GM23338 (cell line): ENCODE measurements at regions not wholly inside any gene's neighbourhood (a gene's known extent, or its start where the extent isn't known, plus 50 kb on each side); places are given as distances from the start of the nearest gene placed in this dataset.

Source experiments
- ATAC-seq: fragments of 200-7000 bp; cut with Tn5 transposase; 3 replicates; pipeline ENCODE4 v1.9.1; 2020
- DNase-seq: peaks from one replicate; pipeline ENCODE4 v3.0.0-alpha.2; 2015; ENCODE audit warnings: low spot score
- H2AFZ ChIP-seq: fragments of 200-600 bp; sonication (generic); 2 replicates; pipeline ENCODE4 v1.8.0; 2016; ENCODE audit warnings: antibody characterized with exemption, mild to moderate bottlenecking, moderate library complexity
- H3F3A ChIP-seq: fragments of 200-600 bp; sonication (generic); replicated peaks from 2 replicates; pipeline ENCODE4 v1.8.0; 2017; ENCODE audit warnings: antibody characterized with exemption, mixed run types, low read depth
- H3K27ac ChIP-seq: fragments of 200-600 bp; sonication (generic); 2 replicates; pipeline ENCODE4 v1.6.1; 2016; ENCODE audit warnings: low read depth
- H3K27me3 ChIP-seq: fragments of 200-600 bp; sonication (generic); 2 replicates; pipeline ENCODE4 v1.8.0; 2016; ENCODE audit warnings: mild to moderate bottlenecking, mixed run types, moderate library complexity; ENCODE audit not compliant: insufficient read depth
- H3K36me3 ChIP-seq: fragments of 200-600 bp; sonication (generic); 2 replicates; pipeline ENCODE4 v1.8.0; 2016; ENCODE audit warnings: mild to moderate bottlenecking; ENCODE audit not compliant: insufficient read depth
- H3K4me1 ChIP-seq: fragments of 200-600 bp; sonication (generic); 2 replicates; pipeline ENCODE4 v1.8.0; 2016; ENCODE audit warnings: mild to moderate bottlenecking, moderate library complexity; ENCODE audit not compliant: insufficient read depth
- H3K4me2 ChIP-seq: fragments of 200-600 bp; sonication (generic); 2 replicates; pipeline ENCODE4 v1.7.1; 2017; ENCODE audit warnings: mixed run types
- H3K4me3 ChIP-seq: fragments of 200-600 bp; sonication (generic); 2 replicates; pipeline ENCODE4 v1.6.1; 2016; ENCODE audit warnings: mixed run types
- H3K79me2 ChIP-seq: fragments of 200-600 bp; sonication (generic); replicated peaks from 2 replicates; pipeline ENCODE4 v1.8.0; 2017; ENCODE audit warnings: mild to moderate bottlenecking; ENCODE audit not compliant: insufficient read depth
- H3K9me2 ChIP-seq: fragments of 200-600 bp; sonication (generic); 2 replicates; pipeline ENCODE4 v1.8.0; 2017; ENCODE audit not compliant: insufficient read depth
- H4K20me1 ChIP-seq: fragments of 200-600 bp; sonication (generic); replicated peaks from 2 replicates; pipeline ENCODE4 v1.8.0; 2017; ENCODE audit warnings: mild to moderate bottlenecking; ENCODE audit not compliant: insufficient read depth
- H3K27ac Mint-ChIP-seq: 2 replicates; pipeline ENCODE4 v1.8.0; 2020; ENCODE audit warnings: inconsistent platforms, mild to moderate bottlenecking, moderate library complexity, mixed read lengths
- H3K27me3 Mint-ChIP-seq: 3 replicates; pipeline ENCODE4 v1.8.0; 2022; ENCODE audit warnings: low read depth, mild to moderate bottlenecking, moderate library complexity, mixed read lengths, inconsistent platforms; ENCODE audit not compliant: insufficient read depth, poor library complexity
- H3K36me3 Mint-ChIP-seq: 3 replicates; pipeline ENCODE4 v1.8.0; 2021; ENCODE audit warnings: low read depth, mild to moderate bottlenecking, inconsistent platforms, moderate library complexity, mixed read lengths
- H3K4me1 Mint-ChIP-seq: 3 replicates; pipeline ENCODE4 v1.8.0; 2020; ENCODE audit warnings: mild to moderate bottlenecking, inconsistent platforms, mixed read lengths
- H3K4me3 Mint-ChIP-seq: 3 replicates; pipeline ENCODE4 v1.8.0; 2021; ENCODE audit warnings: moderate library complexity, mild to moderate bottlenecking, inconsistent platforms, mixed read lengths
- H3K9me3 Mint-ChIP-seq: 3 replicates; pipeline ENCODE4 v1.8.0; 2020; ENCODE audit warnings: moderate library complexity, mild to moderate bottlenecking, inconsistent platforms, mixed read lengths
- EZH2 ChIP-seq: fragments of 200-600 bp; sonication (generic); IDR thresholded peaks from one replicate; pipeline ENCODE4 v1.8.0; 2017; ENCODE audit warnings: antibody characterized with exemption, mild to moderate bottlenecking, low read depth; ENCODE audit not compliant: unreplicated experiment
- EZH2phosphoT487 ChIP-seq: fragments of 200-600 bp; sonication (generic); IDR thresholded peaks from one replicate; pipeline ENCODE4 v1.8.1; 2018; ENCODE audit warnings: antibody characterized with exemption; ENCODE audit not compliant: unreplicated experiment
- JUNB ChIP-seq: IDR thresholded peaks from one replicate; pipeline ENCODE4 v1.6.1; 2016; ENCODE audit warnings: antibody characterized with exemption; ENCODE audit not compliant: unreplicated experiment
- NANOG ChIP-seq: IDR thresholded peaks from 2 replicates; pipeline ENCODE4 v1.6.1; 2016; ENCODE audit warnings: antibody characterized with exemption, borderline replicate concordance
- STAT1 ChIP-seq: IDR thresholded peaks from one replicate; pipeline ENCODE4 v1.6.1; 2016; ENCODE audit warnings: antibody characterized with exemption; ENCODE audit not compliant: unreplicated experiment
- ZNF114 ChIP-seq: fragments of 250-450 bp; sonication (Bioruptor Pico); IDR thresholded peaks from 2 replicates; pipeline ENCODE4 v1.5.0; 2020; ENCODE audit warnings: mild to moderate bottlenecking, moderate library complexity
- ZNF331 ChIP-seq: fragments of 250-450 bp; sonication (Bioruptor Pico); IDR thresholded peaks from 2 replicates; pipeline ENCODE4 v1.5.0; 2020; ENCODE audit warnings: low read depth, mild to moderate bottlenecking, moderate library complexity
- TF ChIP-seq, protein P1 (sequence below): fragments of 250-450 bp; sonication (Bioruptor Pico); IDR thresholded peaks from 2 replicates; pipeline ENCODE4 v1.5.0; 2020; ENCODE audit warnings: mild to moderate bottlenecking, moderate library complexity
- TF ChIP-seq, protein P2 (sequence below), 2 experiments: fragments of 200-600 bp in 1 of 2; sonication (generic) in 1 of 2; conservative IDR thresholded peaks; 2 replicates each; pipeline versions ENCODE4 v1.5.1 to v1.6.1; 2016 to 2017; ENCODE audit warnings: antibody characterized with exemption in 2 of 2, low read depth in 2 of 2, mild to moderate bottlenecking in 2 of 2, moderate library complexity in 1 of 2

DNA sequence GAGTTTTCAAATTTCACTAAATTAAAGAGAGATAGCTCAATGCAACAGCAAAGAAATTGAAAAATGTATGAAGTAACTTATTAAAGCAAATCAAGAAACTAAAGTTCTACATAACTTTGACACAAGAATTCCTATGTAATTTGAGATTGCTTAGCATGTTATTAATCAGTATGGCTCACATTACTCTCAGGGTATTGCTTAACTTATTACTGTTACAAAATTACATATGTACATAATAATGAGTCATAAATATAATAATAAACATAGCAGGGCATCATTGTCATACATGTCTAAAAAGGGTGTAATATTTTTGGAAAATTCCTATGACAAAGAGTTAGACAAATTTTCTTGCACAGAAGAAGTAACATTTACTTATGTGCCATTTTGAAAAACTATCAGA lies 75.0 kb downstream of the ZWINT start (continued):
- TF ChIP-seq JUNB, result no peak
- TF ChIP-seq, protein P1, sequence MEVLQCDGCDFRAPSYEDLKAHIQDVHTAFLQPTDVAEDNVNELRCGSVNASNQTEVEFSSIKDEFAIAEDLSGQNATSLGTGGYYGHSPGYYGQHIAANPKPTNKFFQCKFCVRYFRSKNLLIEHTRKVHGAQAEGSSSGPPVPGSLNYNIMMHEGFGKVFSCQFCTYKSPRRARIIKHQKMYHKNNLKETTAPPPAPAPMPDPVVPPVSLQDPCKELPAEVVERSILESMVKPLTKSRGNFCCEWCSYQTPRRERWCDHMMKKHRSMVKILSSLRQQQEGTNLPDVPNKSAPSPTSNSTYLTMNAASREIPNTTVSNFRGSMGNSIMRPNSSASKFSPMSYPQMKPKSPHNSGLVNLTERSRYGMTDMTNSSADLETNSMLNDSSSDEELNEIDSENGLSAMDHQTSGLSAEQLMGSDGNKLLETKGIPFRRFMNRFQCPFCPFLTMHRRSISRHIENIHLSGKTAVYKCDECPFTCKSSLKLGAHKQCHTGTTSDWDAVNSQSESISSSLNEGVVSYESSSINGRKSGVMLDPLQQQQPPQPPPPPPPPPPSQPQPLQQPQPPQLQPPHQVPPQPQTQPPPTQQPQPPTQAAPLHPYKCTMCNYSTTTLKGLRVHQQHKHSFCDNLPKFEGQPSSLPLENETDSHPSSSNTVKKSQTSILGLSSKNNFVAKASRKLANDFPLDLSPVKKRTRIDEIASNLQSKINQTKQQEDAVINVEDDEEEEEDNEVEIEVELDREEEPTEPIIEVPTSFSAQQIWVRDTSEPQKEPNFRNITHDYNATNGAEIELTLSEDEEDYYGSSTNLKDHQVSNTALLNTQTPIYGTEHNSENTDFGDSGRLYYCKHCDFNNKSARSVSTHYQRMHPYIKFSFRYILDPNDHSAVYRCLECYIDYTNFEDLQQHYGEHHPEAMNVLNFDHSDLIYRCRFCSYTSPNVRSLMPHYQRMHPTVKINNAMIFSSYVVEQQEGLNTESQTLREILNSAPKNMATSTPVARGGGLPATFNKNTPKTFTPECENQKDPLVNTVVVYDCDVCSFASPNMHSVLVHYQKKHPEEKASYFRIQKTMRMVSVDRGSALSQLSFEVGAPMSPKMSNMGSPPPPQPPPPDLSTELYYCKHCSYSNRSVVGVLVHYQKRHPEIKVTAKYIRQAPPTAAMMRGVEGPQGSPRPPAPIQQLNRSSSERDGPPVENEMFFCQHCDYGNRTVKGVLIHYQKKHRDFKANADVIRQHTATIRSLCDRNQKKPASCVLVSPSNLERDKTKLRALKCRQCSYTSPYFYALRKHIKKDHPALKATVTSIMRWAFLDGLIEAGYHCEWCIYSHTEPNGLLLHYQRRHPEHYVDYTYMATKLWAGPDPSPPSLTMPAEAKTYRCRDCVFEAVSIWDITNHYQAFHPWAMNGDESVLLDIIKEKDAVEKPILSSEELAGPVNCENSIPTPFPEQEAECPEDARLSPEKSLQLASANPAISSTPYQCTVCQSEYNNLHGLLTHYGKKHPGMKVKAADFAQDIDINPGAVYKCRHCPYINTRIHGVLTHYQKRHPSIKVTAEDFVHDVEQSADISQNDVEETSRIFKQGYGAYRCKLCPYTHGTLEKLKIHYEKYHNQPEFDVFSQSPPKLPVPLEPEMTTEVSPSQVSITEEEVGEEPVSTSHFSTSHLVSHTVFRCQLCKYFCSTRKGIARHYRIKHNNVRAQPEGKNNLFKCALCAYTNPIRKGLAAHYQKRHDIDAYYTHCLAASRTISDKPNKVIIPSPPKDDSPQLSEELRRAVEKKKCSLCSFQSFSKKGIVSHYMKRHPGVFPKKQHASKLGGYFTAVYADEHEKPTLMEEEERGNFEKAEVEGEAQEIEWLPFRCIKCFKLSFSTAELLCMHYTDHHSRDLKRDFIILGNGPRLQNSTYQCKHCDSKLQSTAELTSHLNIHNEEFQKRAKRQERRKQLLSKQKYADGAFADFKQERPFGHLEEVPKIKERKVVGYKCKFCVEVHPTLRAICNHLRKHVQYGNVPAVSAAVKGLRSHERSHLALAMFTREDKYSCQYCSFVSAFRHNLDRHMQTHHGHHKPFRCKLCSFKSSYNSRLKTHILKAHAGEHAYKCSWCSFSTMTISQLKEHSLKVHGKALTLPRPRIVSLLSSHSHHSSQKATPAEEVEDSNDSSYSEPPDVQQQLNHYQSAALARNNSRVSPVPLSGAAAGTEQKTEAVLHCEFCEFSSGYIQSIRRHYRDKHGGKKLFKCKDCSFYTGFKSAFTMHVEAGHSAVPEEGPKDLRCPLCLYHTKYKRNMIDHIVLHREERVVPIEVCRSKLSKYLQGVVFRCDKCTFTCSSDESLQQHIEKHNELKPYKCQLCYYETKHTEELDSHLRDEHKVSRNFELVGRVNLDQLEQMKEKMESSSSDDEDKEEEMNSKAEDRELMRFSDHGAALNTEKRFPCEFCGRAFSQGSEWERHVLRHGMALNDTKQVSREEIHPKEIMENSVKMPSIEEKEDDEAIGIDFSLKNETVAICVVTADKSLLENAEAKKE (CRISPR knock-in tag), result no peak

DNA sequence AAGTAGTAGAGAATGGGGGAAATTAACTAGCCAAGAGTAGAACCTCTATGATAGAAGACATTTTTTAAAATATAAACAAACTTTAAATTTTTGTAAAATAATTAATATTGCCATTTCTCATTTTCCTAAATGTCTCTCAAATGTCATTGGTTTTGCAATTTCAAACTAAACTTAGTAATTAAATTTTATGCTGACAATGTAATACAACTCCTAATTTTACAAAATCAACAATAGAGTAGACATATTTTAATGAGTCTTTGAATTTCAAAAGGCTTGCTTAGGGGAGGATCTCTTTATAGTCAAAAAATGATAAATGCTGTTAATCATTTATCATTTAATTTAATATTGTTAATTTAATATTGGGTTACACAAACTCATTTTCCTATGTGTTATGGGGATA lies 81.8 kb downstream of the ZWINT start:
- no peaks in the 10 kb centered on the region for H3K27me3 ChIP-seq
- H3K4me2 ChIP-seq, result no peak overlapping the region
- no peaks in the 10 kb centered on the region for H3K4me1 ChIP-seq
- Mint-ChIP-seq H3K27ac (no peak overlapping the region), H3K4me1 (no peaks in the 10 kb centered on the region), H3K27me3 (no peaks in the 10 kb centered on the region), H3K9me3 (no peaks in the 10 kb centered on the region), H3K36me3 (no peaks in the 10 kb centered on the region), H3K4me3 (no peak overlapping the region)
- no peaks in the 10 kb centered on the region for H4K20me1 ChIP-seq
- H2AFZ ChIP-seq, result no peak overlapping the region
- no peaks in the 10 kb centered on the region for H3K79me2 ChIP-seq
- H3K27ac ChIP-seq, result no peak overlapping the region
- H3K9me2 ChIP-seq, result no peaks in the 10 kb centered on the region
- no peak overlapping the region for H3K4me3 ChIP-seq
- no peak for DNase-seq
- no peaks in the 10 kb centered on the region for H3K36me3 ChIP-seq
- ATAC-seq, result no peak
- no peaks in the 10 kb centered on the region for H3F3A ChIP-seq
- TF ChIP-seq ZNF114 (CRISPR knock-in tag) (no peak), JUNB (no peak), ZNF331 (CRISPR knock-in tag) (no peak), EZH2 (no peak), NANOG (no peak), STAT1 (no peak), EZH2phosphoT487 (no peak)
- TF ChIP-seq, protein P2, sequence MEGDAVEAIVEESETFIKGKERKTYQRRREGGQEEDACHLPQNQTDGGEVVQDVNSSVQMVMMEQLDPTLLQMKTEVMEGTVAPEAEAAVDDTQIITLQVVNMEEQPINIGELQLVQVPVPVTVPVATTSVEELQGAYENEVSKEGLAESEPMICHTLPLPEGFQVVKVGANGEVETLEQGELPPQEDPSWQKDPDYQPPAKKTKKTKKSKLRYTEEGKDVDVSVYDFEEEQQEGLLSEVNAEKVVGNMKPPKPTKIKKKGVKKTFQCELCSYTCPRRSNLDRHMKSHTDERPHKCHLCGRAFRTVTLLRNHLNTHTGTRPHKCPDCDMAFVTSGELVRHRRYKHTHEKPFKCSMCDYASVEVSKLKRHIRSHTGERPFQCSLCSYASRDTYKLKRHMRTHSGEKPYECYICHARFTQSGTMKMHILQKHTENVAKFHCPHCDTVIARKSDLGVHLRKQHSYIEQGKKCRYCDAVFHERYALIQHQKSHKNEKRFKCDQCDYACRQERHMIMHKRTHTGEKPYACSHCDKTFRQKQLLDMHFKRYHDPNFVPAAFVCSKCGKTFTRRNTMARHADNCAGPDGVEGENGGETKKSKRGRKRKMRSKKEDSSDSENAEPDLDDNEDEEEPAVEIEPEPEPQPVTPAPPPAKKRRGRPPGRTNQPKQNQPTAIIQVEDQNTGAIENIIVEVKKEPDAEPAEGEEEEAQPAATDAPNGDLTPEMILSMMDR (conservative IDR thresholded peaks at IDR 0.05; ENCODE audit: low read depth in 2 of 2), result no peak
- TF ChIP-seq, protein P1 (CRISPR knock-in tag), result no peak
